ENCODE measurements at regions not wholly inside any gene's neighbourhood (a gene's known extent, or its start where the extent isn't known, plus 50 kb on each side); places are given as distances from the start of the nearest gene placed in this dataset.

DNA sequence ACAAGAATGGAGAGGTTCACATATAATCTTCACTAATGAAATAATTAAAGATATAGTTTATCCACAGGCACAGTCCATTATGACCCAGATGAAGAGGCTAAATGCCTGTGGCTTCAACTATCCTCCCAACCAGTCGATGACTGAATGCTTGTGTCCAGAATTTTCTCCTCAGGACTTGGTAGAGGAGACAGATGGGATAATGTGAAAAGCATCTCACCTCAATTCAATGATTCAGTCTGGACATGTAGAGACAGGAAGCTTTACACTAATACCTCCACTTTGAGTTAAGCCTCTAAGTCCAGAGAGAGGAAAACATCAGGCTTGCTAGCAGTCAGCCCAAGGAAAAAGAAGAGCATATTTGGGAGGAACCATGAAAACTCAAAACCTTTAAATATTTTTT, 59.1 kb upstream of the COL1A2 start:
- intact Hi-C loops (cut with DNase I): no loop called here
- Histone ChIP-seq H3K36me3 (ENCODE audit: control insufficient read depth in 2 of 3, insufficient read depth in 3 of 3, low read length in 3 of 3) (no peaks in the 10 kb centered on the region), H3K9ac (ENCODE audit: low read length in 3 of 3) (no peak overlapping the region), H3K9me3 (ENCODE audit: control insufficient read depth in 2 of 3, insufficient read depth in 1 of 3, low read length in 3 of 3) (no peaks in the 10 kb centered on the region), H3K27ac (ENCODE audit: low read depth in 2 of 2, low read length in 2 of 2) (no peak overlapping the region), H3K4me3 (ENCODE audit: low read length in 3 of 3) (no peak overlapping the region), H3K4me1 (ENCODE audit: control insufficient read depth in 2 of 3, insufficient read depth in 2 of 3, low read depth in 1 of 3, low read length in 3 of 3) (no peaks in the 10 kb centered on the region), H3K27me3 (ENCODE audit: control insufficient read depth, insufficient read depth, low read length) (no peaks in the 10 kb centered on the region)
- TF ChIP-seq, protein P1, sequence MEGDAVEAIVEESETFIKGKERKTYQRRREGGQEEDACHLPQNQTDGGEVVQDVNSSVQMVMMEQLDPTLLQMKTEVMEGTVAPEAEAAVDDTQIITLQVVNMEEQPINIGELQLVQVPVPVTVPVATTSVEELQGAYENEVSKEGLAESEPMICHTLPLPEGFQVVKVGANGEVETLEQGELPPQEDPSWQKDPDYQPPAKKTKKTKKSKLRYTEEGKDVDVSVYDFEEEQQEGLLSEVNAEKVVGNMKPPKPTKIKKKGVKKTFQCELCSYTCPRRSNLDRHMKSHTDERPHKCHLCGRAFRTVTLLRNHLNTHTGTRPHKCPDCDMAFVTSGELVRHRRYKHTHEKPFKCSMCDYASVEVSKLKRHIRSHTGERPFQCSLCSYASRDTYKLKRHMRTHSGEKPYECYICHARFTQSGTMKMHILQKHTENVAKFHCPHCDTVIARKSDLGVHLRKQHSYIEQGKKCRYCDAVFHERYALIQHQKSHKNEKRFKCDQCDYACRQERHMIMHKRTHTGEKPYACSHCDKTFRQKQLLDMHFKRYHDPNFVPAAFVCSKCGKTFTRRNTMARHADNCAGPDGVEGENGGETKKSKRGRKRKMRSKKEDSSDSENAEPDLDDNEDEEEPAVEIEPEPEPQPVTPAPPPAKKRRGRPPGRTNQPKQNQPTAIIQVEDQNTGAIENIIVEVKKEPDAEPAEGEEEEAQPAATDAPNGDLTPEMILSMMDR (IDR thresholded peaks at IDR 0.05; ENCODE audit: borderline replicate concordance, extremely low read depth, insufficient read depth): no peak
- DNase-seq (no peak), FAIRE-seq (no peak)

GRCh38 chr7:94336009-94336408, 58.7 kb upstream of the COL1A2 start:
- no peak for FAIRE-seq
- DNase-seq: no peak
- no peaks in the 10 kb centered on the region for H3K4me1 ChIP-seq (ENCODE audit: control insufficient read depth in 2 of 3, insufficient read depth in 2 of 3, low read depth in 1 of 3, low read length in 3 of 3)
- no peak overlapping the region for H3K4me3 ChIP-seq (ENCODE audit: low read length in 3 of 3)
- H3K9me3 ChIP-seq (ENCODE audit: control insufficient read depth in 2 of 3, insufficient read depth in 1 of 3, low read length in 3 of 3): no peaks in the 10 kb centered on the region
- no peak overlapping the region for H3K27ac ChIP-seq (ENCODE audit: low read depth in 2 of 2, low read length in 2 of 2)
- TF ChIP-seq, protein P1 (IDR thresholded peaks at IDR 0.05; ENCODE audit: borderline replicate concordance, extremely low read depth, insufficient read depth): no peak
- intact Hi-C loops (cut with DNase I): no loop called here
- H3K9ac ChIP-seq (ENCODE audit: low read length in 3 of 3): no peak overlapping the region
- H3K27me3 ChIP-seq (ENCODE audit: control insufficient read depth, insufficient read depth, low read length): no peaks in the 10 kb centered on the region
- no peaks in the 10 kb centered on the region for H3K36me3 ChIP-seq (ENCODE audit: control insufficient read depth in 2 of 3, insufficient read depth in 3 of 3, low read length in 3 of 3)

- H3K9ac ChIP-seq (ENCODE audit: low read length in 3 of 3): no peak overlapping the region
- H3K36me3 ChIP-seq (ENCODE audit: control insufficient read depth in 2 of 3, insufficient read depth in 3 of 3, low read length in 3 of 3): no peaks in the 10 kb centered on the region
- no peaks in the 10 kb centered on the region for H3K9me3 ChIP-seq (ENCODE audit: control insufficient read depth in 2 of 3, insufficient read depth in 1 of 3, low read length in 3 of 3)
- H3K27ac ChIP-seq (ENCODE audit: low read depth in 2 of 2, low read length in 2 of 2): no peak overlapping the region
- H3K4me3 ChIP-seq (ENCODE audit: low read length in 3 of 3): no peak overlapping the region
- intact Hi-C loops (cut with DNase I): no loop called here
- FAIRE-seq (no peak), DNase-seq (no peak)
- TF ChIP-seq, protein P1 (IDR thresholded peaks at IDR 0.05; ENCODE audit: borderline replicate concordance, extremely low read depth, insufficient read depth): no peak
- no peaks in the 10 kb centered on the region for H3K4me1 ChIP-seq (ENCODE audit: control insufficient read depth in 2 of 3, insufficient read depth in 2 of 3, low read depth in 1 of 3, low read length in 3 of 3)
- no peaks in the 10 kb centered on the region for H3K27me3 ChIP-seq (ENCODE audit: control insufficient read depth, insufficient read depth, low read length)
Measured at GRCh38 chr7:94338921-94339371, 55.7 kb upstream of the COL1A2 start.

- Histone ChIP-seq H3K27ac (ENCODE audit: low read depth in 2 of 2, low read length in 2 of 2) (no peak overlapping the region), H3K4me3 (ENCODE audit: low read length in 3 of 3) (no peak overlapping the region), H3K36me3 (ENCODE audit: control insufficient read depth in 2 of 3, insufficient read depth in 3 of 3, low read length in 3 of 3) (no peaks in the 10 kb centered on the region), H3K9me3 (ENCODE audit: control insufficient read depth in 2 of 3, insufficient read depth in 1 of 3, low read length in 3 of 3) (no peaks in the 10 kb centered on the region), H3K4me1 (ENCODE audit: control insufficient read depth in 2 of 3, insufficient read depth in 2 of 3, low read depth in 1 of 3, low read length in 3 of 3) (no peaks in the 10 kb centered on the region), H3K27me3 (ENCODE audit: control insufficient read depth, insufficient read depth, low read length) (no peaks in the 10 kb centered on the region), H3K9ac (ENCODE audit: low read length in 3 of 3) (no peak overlapping the region)
- DNase-seq: no peak
- intact Hi-C loops (cut with DNase I): no loop called here
- TF ChIP-seq, protein P1 (IDR thresholded peaks at IDR 0.05; ENCODE audit: borderline replicate concordance, extremely low read depth, insufficient read depth): no peak
- FAIRE-seq: no peak
Measured at GRCh38 chr7:94344826-94345225, 49.9 kb upstream of the COL1A2 start.
